ENCODE measurements at regions not wholly inside any gene's neighbourhood (a gene's known extent, or its start where the extent isn't known, plus 50 kb on each side); places are given as distances from the start of the nearest gene placed in this dataset.
"Not testable (repeated sequence)": the region's sequence is repeated elsewhere in the genome, so short reads cannot be mapped to it uniquely, and the experiment has no call there.

- no peak for TF ChIP-seq CTCF (IDR thresholded peaks at IDR 0.05; ENCODE audit: low read length, missing control alignments)
- H3K4me3 ChIP-seq (replicated peaks; ENCODE audit: low read depth, low read length), result no peak overlapping the region
- DNase-seq (ENCODE audit: low read depth), result no peak
Measured at GRCh38 chr2:65576278-65576677, 143.9 kb upstream of the SPRED2 start.

DNA sequence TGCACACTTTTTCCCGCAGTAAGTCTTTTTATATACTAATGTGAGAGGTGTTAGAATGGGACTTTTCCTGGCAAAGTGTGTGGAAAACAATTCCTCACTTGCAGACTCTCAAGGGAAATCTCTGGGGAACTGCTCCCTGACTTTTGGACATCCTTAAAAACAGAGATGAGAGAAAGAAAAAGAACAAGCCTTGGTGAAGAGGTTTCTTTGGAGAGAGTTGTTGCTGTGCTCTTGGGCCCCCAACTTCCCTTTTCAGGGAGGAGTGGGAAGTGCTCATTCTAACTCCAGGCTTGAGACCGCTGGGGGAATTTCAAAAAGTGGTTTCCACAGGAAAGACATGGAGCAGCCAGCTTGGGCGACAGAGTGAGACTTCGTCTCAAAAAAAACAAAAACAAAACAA, 142.6 kb upstream of the SPRED2 start:
- TF ChIP-seq CTCF (IDR thresholded peaks at IDR 0.05; ENCODE audit: low read length, missing control alignments), result no peak
- H3K4me3 ChIP-seq (replicated peaks; ENCODE audit: low read depth, low read length), result no peak overlapping the region
- DNase-seq (ENCODE audit: low read depth), result no peak

DNA sequence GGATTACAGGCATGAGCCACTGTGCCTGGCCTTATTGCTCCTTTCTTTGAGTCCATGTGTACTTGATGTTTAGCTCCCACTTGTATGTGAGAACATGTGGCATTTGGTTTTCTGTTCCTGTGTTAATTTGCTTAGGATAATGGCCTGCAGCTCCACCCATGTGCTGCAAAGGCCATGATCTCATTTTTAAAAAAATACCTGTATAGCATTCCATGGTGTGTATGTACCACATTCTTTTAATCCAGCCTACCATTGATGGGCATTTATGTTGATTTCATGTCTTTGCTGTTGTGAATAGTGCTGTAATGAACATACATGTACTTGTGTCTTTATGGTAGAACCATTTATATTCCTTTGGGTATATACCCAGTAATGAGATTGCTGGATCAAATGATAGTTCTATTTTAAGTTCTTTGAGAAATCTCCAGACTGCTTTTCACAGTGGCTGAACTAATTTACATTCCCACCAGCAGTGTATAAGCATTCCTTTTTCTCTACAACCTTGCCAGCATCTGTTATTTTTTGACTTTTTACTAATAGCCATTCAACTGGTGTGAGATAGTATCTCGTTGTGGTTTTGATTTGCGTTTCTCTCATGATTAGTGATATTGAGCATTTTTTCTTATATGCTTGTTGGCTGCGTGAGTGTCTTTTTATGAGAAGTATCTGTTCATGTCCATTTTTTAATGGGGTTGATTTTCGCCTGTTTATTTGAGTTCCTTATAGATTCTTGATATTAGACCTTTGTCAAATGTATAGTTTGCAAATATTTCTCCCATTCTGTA, 136.4 kb upstream of the SPRED2 start:
- not testable (repeated sequence) for DNase-seq (ENCODE audit: low read depth); H3K4me3 ChIP-seq (replicated peaks; ENCODE audit: low read depth, low read length)

DNA sequence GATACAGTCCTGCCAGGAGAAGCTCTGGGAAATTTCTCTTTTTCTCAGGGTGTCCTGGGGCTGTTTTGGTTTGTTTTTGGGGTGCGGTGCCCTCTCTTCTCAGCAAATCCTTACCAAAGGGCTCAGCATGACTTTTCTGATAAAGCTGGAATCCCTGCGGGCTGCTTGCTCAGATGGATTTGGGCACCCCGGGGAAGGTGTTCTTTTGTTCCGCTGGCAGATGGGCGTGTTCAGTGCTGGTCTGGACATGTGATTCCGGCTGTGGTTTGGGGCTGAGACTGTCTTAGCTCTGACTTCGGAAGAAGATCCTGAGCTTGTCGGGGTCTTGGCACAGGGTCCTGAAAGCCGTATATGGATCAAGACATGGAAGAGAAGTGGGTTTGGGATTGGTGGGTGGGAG, 134.2 kb upstream of the SPRED2 start:
- peak overlapping the region; percentile 12 for H3K4me3 ChIP-seq (replicated peaks; ENCODE audit: low read depth, low read length)
- no peak for DNase-seq (ENCODE audit: low read depth)
- no peak for TF ChIP-seq CTCF (IDR thresholded peaks at IDR 0.05; ENCODE audit: low read length, missing control alignments)

GRCh38 chr2:65565681-65566080, 133.3 kb upstream of the SPRED2 start:
- H3K4me3 ChIP-seq (replicated peaks; ENCODE audit: low read depth, low read length), result no peak overlapping the region
- DNase-seq (ENCODE audit: low read depth), result no peak
- TF ChIP-seq CTCF (IDR thresholded peaks at IDR 0.05; ENCODE audit: low read length, missing control alignments), result no peak

- DNase-seq (ENCODE audit: low read depth), result no peak
Measured at GRCh38 chr2:65564299-65564698, 131.9 kb upstream of the SPRED2 start.

GRCh38 chr2:65562890-65563289, 130.5 kb upstream of the SPRED2 start:
- no peak overlapping the region for H3K4me3 ChIP-seq (replicated peaks; ENCODE audit: low read depth, low read length)
- DNase-seq (ENCODE audit: low read depth), result no peak
- no peak for TF ChIP-seq CTCF (IDR thresholded peaks at IDR 0.05; ENCODE audit: low read length, missing control alignments)

More at GRCh38 chr2:65564299-65564698, 131.9 kb upstream of the SPRED2 start:
- TF ChIP-seq CTCF (IDR thresholded peaks at IDR 0.05; ENCODE audit: low read length, missing control alignments), result no peak
- H3K4me3 ChIP-seq (replicated peaks; ENCODE audit: low read depth, low read length), result no peak overlapping the region

Measured in fibroblast of pulmonary artery (primary cell).